ENCODE measurements at regions not wholly inside any gene's neighbourhood (a gene's known extent, or its start where the extent isn't known, plus 50 kb on each side); places are given as distances from the start of the nearest gene placed in this dataset.

- DNase-seq, result no peak
Measured at GRCh38 chr17:56740481-56740880, 93.2 kb downstream of the C17orf67 start.
